Esophagus mucosa (tissue), 1 donor: ENCODE measurements at regions not wholly inside any gene's neighbourhood (a gene's known extent, or its start where the extent isn't known, plus 50 kb on each side); places are given as distances from the start of the nearest gene placed in this dataset.
"Not testable (repeated sequence)": the region's sequence is repeated elsewhere in the genome, so short reads cannot be mapped to it uniquely, and the experiment has no call there.

Experiments used
- ATAC-seq: fragments of 200-7000 bp; cut with Tn5 transposase; one replicate; pipeline ENCODE4 v1.9.1; 2020
- donor health status: DM: yes; HTN: yes; CAD: no.

DNA sequence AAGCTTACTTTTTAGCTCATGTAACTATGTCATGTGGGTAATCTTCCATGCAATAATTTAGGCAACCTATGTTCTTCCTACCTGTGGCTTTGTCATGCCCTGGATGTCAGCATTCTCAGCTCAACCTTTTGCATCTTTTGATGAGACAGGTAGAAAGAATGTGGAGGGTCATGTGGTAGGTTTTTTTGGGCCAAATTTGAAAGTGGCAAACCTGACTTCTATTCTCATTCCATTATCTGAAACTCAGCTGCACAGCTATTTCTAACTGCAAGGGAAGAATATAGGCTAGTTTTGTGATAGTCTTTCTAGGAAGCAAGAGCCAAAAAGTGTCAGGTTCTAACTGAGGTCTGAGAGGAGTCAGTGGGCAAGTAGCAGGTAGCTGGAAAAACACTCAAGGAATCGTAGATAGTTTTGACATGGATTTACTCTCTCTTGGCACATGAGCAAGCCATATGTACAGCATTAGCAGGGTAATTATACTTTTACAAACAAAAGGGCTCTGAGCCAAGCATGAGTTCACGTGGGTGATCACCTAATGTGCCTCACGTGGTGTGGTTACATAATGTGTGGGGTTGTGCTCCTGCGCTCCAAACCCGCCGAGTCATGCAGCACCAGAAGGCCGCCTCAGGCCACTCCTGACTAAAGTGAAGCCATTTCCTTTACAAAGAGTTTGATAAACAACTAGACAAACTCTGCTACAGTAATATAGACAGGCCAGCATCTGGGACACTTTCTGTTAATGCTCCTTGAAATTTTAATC, 1013.8 kb downstream of the PLA2G4A start:
- peak; percentile 89 for ATAC-seq

GRCh38 chr1:187844313-187844712, 1015.6 kb downstream of the PLA2G4A start:
- ATAC-seq: no peak

- no peak for ATAC-seq
These were observed 1018.8 kb downstream of the PLA2G4A start for GRCh38 chr1:187847531-187847930.

DNA sequence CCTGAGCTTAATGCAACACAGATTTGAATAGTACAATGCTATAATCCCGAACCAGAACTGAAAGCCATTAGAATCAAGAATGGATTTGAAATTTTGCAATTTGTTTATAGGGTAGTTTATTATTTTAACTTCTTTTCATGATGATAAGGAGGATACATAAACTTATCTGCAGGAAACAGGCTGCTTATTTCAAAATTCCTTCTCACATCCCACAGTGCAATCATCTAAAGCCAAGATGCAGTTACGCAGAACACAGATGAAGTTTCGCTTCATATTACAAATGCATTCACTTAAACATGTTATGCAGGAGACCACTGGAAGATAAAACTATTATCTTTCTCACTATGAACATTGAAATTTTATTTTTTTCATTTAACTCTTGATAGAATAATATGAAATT, 1019.6 kb downstream of the PLA2G4A start:
- ATAC-seq: no peak

- ATAC-seq: not testable (repeated sequence)
These were observed 1021.4 kb downstream of the PLA2G4A start for GRCh38 chr1:187850146-187850545.

DNA sequence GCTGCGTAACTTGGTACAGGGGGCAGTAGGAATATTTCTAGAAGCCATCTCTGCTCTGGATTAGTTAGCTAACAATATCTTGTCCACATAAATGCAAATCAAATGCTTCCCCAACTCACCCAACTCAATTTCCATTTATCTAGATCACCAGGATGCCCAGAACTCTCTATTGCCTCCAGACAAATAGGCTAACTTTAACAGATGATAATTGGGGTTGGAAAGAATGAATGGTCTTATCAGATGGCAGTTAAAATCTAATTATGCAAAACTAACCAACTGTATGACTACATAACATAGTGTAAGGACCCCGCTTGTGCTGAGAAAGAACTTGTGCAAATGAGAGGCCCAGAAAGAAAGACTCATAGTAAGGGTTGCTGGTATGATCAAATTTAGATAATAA, 1024.8 kb downstream of the PLA2G4A start:
- no peak for ATAC-seq

DNA sequence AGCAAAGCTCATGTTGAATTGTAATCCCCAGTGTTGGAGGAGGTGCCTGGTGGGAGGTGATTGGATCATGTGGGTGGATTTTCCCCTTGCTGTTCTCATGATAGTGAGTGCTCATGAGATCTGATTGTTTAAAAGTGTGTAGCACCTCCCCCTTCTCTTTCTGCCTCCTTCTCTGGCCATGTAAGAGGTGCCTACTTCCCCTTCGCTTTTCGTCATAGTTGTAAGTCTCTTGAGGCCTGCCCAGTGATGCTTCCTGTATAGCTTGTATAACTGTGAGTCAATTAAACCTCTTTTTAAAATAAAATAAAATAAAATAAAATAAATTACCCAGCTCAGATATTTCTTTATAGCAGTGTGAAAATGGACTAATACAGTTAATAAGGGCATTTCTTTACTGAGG, 1025.7 kb downstream of the PLA2G4A start:
- ATAC-seq: no peak

DNA sequence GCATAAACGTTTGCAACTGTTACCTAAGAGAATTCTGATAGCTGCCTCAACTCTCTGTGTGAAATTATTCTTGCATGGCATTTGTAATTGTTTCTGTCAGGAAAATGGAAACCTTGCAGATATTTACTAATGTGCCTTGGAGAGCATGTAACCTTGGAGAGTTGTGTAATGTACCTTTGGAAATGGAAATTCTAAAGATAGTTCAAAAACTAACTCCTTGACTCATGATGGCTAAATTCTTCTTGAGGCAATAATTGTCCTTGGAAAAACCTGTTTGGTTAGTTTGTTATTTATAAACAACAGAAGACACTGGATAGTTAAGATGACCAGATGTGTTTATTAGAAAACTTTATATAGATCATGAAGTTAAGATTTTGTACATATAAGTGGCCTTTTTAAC, 1033.8 kb downstream of the PLA2G4A start:
- ATAC-seq: no peak

- no peak for ATAC-seq
These were observed 1041.8 kb downstream of the PLA2G4A start for GRCh38 chr1:187870552-187870951.

GRCh38 chr1:187871177-187871845, 1042.6 kb downstream of the PLA2G4A start:
- no peak for ATAC-seq

DNA sequence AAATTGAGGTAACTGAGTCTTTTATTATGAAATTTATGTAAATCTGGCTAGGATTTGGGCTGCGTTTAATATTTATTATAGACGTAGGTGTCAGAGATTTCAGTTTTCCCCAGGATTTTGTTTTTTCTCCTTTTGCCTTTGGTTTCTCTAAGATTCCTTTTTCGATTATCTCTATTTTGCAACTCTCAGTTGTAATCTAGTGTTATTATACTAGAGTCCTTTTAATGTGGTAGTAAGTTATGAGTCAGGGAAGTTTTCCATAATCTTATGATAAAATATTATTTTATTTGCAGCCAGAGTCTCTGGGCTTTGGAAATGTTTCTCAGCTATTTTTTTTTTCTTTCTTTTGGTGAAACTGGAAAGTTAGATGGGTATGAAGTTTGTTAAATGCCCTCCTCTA, 1043.8 kb downstream of the PLA2G4A start:
- ATAC-seq: no peak

DNA sequence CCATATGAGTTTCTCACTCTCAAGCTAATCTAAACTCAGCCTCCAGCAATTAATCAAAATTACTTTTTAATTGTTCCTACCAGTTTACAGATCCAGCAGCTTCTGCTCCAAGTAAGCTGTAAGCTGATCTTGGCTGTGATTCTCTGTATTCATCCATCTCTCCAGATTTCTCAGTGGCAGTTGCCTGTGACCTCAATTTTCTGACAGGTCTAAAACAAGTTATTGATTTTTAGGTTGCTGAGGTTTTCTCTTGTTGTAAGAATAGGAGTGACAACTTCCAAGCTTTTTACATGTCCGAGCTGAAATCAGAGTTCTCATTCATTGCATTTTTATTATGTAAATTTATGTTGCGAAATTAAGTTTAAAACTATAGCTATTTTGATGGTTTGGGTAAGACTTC, 1044.4 kb downstream of the PLA2G4A start:
- no peak for ATAC-seq

- ATAC-seq: no peak
These were observed 1048.0 kb downstream of the PLA2G4A start for GRCh38 chr1:187876775-187877174.

GRCh38 chr1:187877220-187877619, 1048.5 kb downstream of the PLA2G4A start:
- no peak for ATAC-seq

DNA sequence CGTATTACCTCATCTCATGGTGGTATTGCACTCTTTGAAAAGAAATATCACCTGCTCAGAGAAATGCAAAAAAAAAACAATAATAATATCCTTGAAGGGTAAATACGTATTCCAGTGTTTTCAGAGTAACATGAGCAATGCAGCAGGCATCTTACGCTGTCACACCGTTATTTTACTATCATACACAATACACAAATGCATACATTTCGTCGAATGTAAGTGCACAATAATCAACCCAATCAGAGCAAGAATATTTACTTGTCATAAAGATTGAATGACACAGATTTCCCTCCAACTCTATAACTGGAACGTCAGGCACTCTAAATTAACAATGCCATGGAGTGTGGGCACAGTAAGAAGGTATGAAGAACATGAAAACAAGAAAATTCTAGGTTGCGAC, 1050.1 kb downstream of the PLA2G4A start:
- ATAC-seq: no peak

DNA sequence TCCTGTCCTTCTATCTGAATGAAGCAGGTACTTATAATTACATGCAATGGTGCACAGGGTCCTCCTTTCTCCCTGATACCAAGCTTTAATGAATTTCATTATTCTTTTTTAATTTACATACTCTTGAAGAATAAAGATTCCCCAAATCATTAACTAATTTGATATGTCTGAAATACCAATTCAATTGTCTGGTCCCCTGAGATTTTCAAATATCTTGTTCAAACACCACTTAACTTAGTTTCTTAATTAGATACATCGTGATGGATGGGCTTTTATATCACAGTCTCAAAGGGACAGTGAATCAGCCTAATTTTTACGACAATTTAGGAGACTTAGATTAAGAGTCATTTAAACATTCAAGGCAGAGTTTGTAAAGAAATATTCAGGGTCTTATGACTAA, 1054.6 kb downstream of the PLA2G4A start:
- no peak for ATAC-seq

DNA sequence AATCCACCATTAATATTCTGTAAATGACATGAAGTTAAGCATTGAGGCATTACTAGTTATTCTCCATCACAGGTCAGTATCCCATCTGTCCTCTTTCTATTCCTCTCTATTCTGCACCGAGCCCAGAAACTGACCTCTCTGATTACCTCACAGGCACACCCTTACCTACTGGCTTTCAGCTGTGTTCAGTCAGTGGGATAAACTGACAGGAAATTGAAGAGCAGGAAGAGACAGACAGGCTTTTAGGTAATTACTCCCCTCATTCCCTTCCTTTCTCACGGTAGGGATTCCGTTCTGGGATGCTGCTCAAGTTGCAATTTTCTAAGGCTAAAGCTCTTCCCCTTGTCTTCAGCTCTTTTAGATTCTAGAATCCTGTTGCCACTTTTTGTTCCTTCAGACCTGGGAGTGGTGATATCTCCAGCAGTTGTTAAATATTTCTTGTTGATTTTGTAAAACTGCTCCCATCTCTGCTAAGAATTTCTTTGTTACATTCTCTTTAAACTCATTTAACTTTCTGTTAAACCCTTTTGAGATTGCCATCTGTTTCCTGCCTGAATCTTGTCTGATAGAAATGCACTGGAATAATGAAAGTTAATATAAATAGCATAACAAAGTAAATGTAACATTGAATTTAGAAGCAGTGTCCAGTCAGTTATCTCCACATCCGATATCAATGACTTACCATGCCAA, 1063.4 kb downstream of the PLA2G4A start:
- no peak for ATAC-seq

DNA sequence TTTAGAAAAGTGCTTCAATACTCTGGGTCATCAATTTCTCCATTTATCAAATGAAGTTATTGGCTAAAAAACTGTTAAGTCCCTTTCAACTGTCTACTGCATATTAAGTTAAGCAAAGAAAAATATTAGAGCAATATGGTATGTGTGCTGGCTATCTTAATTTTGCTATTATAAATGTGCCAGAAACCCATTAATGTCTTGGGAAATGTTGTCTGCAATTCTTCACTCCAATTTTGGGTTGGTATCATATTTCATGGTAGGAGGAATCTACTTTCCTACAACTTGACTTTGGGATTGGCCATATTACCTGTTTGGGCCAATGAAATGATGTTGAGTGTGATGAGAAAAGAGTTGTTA, 1063.9 kb downstream of the PLA2G4A start:
- ATAC-seq: no peak

DNA sequence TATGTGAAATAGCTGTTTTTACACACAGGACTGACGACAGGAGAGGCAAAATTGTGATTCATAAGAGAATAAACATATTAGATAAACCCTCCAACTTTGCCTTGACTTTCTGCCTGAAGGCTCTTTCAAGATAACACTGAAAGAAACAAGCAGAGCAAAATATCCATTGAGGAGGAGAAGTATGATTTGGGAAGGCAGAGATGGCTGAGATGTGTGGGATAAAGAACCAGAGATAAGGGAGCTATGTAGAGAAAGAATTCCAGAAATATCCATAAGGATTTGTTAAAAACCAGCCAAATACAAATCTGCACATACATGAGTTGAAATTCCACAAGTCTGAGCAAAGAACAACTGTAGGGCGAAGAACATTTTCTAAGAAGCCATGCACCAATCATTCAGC, 1064.7 kb downstream of the PLA2G4A start:
- no peak for ATAC-seq

DNA sequence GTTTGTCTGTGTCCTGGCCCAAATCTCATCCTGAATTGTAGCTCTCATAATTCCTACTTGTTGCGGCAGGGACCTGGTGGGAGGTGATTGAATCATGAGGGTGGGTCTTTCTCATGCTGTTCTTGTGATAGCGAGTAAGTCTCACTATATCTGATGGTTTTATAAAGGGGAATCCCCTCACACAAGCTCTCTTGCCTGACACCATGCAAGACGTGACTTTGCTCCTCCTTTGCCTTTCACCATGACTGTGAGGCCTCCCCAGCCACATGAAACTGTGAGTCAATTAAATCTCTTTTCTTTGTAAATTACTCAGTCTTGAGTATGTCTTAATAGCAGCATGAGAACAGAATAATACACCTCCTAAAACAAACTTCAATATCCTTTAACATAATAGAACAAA, 1065.6 kb downstream of the PLA2G4A start:
- ATAC-seq: no peak

DNA sequence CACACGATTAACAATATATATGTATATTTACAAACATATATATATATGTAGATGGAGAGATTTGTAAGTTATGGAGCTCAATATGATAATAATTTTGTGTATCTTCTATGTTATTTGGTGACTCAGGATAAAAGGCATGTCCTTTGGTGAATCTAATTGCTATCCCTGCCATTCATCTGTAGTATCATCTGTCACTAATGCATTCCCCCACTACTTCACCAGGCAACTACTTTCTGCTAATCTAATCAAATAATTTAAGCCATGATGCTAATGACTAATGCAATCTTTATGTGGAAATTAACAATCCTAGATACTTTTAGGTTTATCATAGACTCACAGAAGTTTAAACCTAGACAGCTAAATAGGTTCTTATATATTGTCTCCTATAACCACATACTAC, 1074.5 kb downstream of the PLA2G4A start:
- ATAC-seq: no peak

DNA sequence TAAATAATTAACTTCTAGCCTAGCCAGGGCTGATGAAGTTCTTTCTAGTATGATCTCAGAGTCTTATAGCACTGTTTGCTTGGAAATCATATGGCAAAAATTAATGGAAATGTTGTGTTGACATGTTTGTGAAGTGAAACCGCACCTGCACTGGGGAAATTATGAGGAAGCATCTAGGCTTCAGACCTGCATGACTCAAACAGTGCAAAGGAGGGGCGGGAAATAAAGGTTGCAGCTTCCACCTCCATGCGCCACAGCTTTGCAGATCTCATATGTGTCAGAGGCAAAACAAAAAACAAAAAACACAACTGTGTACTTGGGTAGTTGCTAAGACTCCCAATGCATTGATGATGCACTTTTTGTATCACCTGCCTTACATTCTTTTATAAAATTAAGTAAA, 1080.6 kb downstream of the PLA2G4A start:
- ATAC-seq: no peak

- ATAC-seq: no peak
These were observed 1083.1 kb downstream of the PLA2G4A start for GRCh38 chr1:187911820-187912219.

- no peak for ATAC-seq
These were observed 1092.2 kb downstream of the PLA2G4A start for GRCh38 chr1:187920976-187921375.
